ENCODE measurements at regions not wholly inside any gene's neighbourhood (a gene's known extent, or its start where the extent isn't known, plus 50 kb on each side); places are given as distances from the start of the nearest gene placed in this dataset.

- ChIA-PET POLR2A (no interaction called here), CTCF (no interaction called here)
- ATAC-seq (ENCODE audit: low read depth) (no peak), DNase-seq (no peak)
- 90% methylated on average over 6 of the region's 6 CpGs for WGBS (ENCODE audit: insufficient coverage)
- Mint-ChIP-seq H3K4me3 (no peak overlapping the region), H3K27ac (no peak overlapping the region), H3K4me1 (no peaks in the 10 kb centered on the region), H3K9me3 (ENCODE audit: insufficient read depth) (no peaks in the 10 kb centered on the region), H3K27me3 (peaks cover 14% of the 10 kb centered on the region)
- H3K4me1 ChIP-seq (ENCODE audit: control insufficient read depth in 2 of 2, insufficient read depth in 2 of 2, low read length in 2 of 2), result no peaks in the 10 kb centered on the region
- no peaks in the 10 kb centered on the region for H3K79me2 ChIP-seq (ENCODE audit: control insufficient read depth, insufficient read depth, low read length)
- no peaks in the 10 kb centered on the region for H3K27me3 ChIP-seq (replicated peaks in 1 of 4; ENCODE audit: control extremely low read depth in 1 of 4, control insufficient read depth in 3 of 4, insufficient read depth in 4 of 4, low read length in 3 of 4)
- TF ChIP-seq CTCF (IDR thresholded peaks at IDR 0.05), result no peak
- no peak for TF ChIP-seq EZH2 (IDR thresholded peaks at IDR 0.05; ENCODE audit: borderline replicate concordance, insufficient read depth, low read depth, low read length, poor library complexity, severe bottlenecking)
- H3K4me2 ChIP-seq (replicated peaks; ENCODE audit: low read depth, low read length, poor library complexity, severe bottlenecking), result no peak overlapping the region
- no peak overlapping the region for H3K9ac ChIP-seq (ENCODE audit: low read length)
- H4K20me1 ChIP-seq (ENCODE audit: control insufficient read depth, insufficient read depth, low read length, poor library complexity, severe bottlenecking), result no peaks in the 10 kb centered on the region
- H3K4me3 ChIP-seq (ENCODE audit: control extremely low read depth in 1 of 5, extremely low read depth in 1 of 5, insufficient read depth in 1 of 5, low read depth in 2 of 5, low read length in 4 of 5), result no peak overlapping the region
- H3K36me3 ChIP-seq (replicated peaks in 1 of 2; ENCODE audit: control extremely low read depth in 1 of 2, control insufficient read depth in 1 of 2, extremely low read depth in 1 of 2, insufficient read depth in 2 of 2, low read length in 1 of 2), result no peaks in the 10 kb centered on the region
- no peaks in the 10 kb centered on the region for H3K9me3 ChIP-seq (ENCODE audit: control extremely low read depth in 1 of 3, control insufficient read depth in 2 of 3, insufficient read depth in 1 of 3, low read length in 2 of 3)
- intact Hi-C loops (cut with micrococcal nuclease), result no loop called here
- H2AFZ ChIP-seq (ENCODE audit: insufficient read depth, low read depth, low read length, poor library complexity, severe bottlenecking), result no peak overlapping the region
- no peak overlapping the region for H3K27ac ChIP-seq (ENCODE audit: low read length in 2 of 2)
These were observed 99.2 kb upstream of the LIFR start for GRCh38 chr5:38655691-38656090.

DNA sequence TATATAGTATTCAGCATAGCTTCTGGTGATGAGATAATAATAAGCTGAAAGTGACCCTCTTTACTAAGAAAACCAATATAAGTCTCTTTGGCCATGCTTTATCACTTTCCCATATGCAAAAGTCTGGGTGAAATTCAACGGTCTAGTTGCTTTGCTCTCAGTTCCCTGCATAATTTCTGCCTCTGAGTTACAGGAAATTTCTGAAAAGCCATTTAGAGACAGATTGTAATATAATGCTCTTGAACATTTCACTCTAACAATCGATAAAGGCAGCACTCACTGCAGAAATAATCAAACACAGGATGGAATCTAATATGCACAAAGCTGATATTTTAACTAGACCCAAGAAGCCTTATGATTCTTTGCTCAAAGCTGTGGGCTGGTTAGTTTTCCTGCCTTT, 100.1 kb upstream of the LIFR start:
- no peak overlapping the region for H3K27ac ChIP-seq (ENCODE audit: low read length in 2 of 2)
- no peaks in the 10 kb centered on the region for H3K4me1 Mint-ChIP-seq
- no CpG with 5 or more reads among the region's 2 CpGs for WGBS (ENCODE audit: insufficient coverage)
- ATAC-seq (ENCODE audit: low read depth), result no peak
- peaks cover 14% of the 10 kb centered on the region for H3K27me3 Mint-ChIP-seq
- CTCF ChIA-PET, result no interaction called here
- POLR2A ChIA-PET, result no interaction called here
- no peaks in the 10 kb centered on the region for H3K4me1 ChIP-seq (ENCODE audit: control insufficient read depth in 2 of 2, insufficient read depth in 2 of 2, low read length in 2 of 2)
- no peak overlapping the region for H3K4me2 ChIP-seq (replicated peaks; ENCODE audit: low read depth, low read length, poor library complexity, severe bottlenecking)
- H3K9me3 Mint-ChIP-seq (ENCODE audit: insufficient read depth), result no peaks in the 10 kb centered on the region
- no peak overlapping the region for H3K4me3 Mint-ChIP-seq
- H3K9ac ChIP-seq (ENCODE audit: low read length), result no peak overlapping the region
- no peaks in the 10 kb centered on the region for H3K27me3 ChIP-seq (replicated peaks in 1 of 4; ENCODE audit: control extremely low read depth in 1 of 4, control insufficient read depth in 3 of 4, insufficient read depth in 4 of 4, low read length in 3 of 4)
- DNase-seq, result no peak
- intact Hi-C loops (cut with micrococcal nuclease), result no loop called here
- no peaks in the 10 kb centered on the region for H3K36me3 ChIP-seq (replicated peaks in 1 of 2; ENCODE audit: control extremely low read depth in 1 of 2, control insufficient read depth in 1 of 2, extremely low read depth in 1 of 2, insufficient read depth in 2 of 2, low read length in 1 of 2)
- no peaks in the 10 kb centered on the region for H4K20me1 ChIP-seq (ENCODE audit: control insufficient read depth, insufficient read depth, low read length, poor library complexity, severe bottlenecking)
- H3K27ac Mint-ChIP-seq, result no peak overlapping the region
- no peak overlapping the region for H3K4me3 ChIP-seq (ENCODE audit: control extremely low read depth in 1 of 5, extremely low read depth in 1 of 5, insufficient read depth in 1 of 5, low read depth in 2 of 5, low read length in 4 of 5)
- no peak for TF ChIP-seq CTCF (IDR thresholded peaks at IDR 0.05)
- no peak for TF ChIP-seq EZH2 (IDR thresholded peaks at IDR 0.05; ENCODE audit: borderline replicate concordance, insufficient read depth, low read depth, low read length, poor library complexity, severe bottlenecking)
- no peak overlapping the region for H2AFZ ChIP-seq (ENCODE audit: insufficient read depth, low read depth, low read length, poor library complexity, severe bottlenecking)
- H3K9me3 ChIP-seq (ENCODE audit: control extremely low read depth in 1 of 3, control insufficient read depth in 2 of 3, insufficient read depth in 1 of 3, low read length in 2 of 3), result no peaks in the 10 kb centered on the region
- no peaks in the 10 kb centered on the region for H3K79me2 ChIP-seq (ENCODE audit: control insufficient read depth, insufficient read depth, low read length)
